Upper lobe of left lung (tissue), 6 donors: ENCODE measurements at regions not wholly inside any gene's neighbourhood (a gene's known extent, or its start where the extent isn't known, plus 50 kb on each side); places are given as distances from the start of the nearest gene placed in this dataset.
A peak's percentile ranks its signal among the peaks of the same experiment; 100 is the strongest.

ENCODE experiments used
- ATAC-seq, 2 donors: fragments of 200-7000 bp; cut with Tn5 transposase; one replicate each; pipeline ENCODE4 v1.9.1; 2022; ENCODE audit warnings: mild to moderate bottlenecking in 2 of 2, moderate library complexity in 2 of 2; ENCODE audit not compliant: low FRiP score in 2 of 2
- DNase-seq, 2 donors: peaks; one replicate each; pipeline ENCODE4 v3.0.0-alpha.2; 2019 to 2020
- H3K27ac ChIP-seq, 4 donors: fragments of 200-600 bp; sonication (generic); one replicate each; pipeline ENCODE4 v1.5.1; 2016 to 2019
- H3K27me3 ChIP-seq, 4 donors: fragments of 200-600 bp; sonication (generic); one replicate each; pipeline ENCODE4 v1.5.1; 2017 to 2019
- H3K36me3 ChIP-seq, 4 donors: fragments of 200-600 bp; sonication (generic); one replicate each; pipeline ENCODE4 v1.5.1; 2016 to 2019
- H3K4me1 ChIP-seq, 4 donors: fragments of 200-600 bp; sonication (generic); one replicate each; pipeline ENCODE4 v1.5.1; 2018 to 2019
- H3K4me3 ChIP-seq, 4 donors: fragments of 200-600 bp; sonication (generic); one replicate each; pipeline ENCODE4 v1.5.1; 2017 to 2019; ENCODE audit warnings: mild to moderate bottlenecking in 2 of 4, moderate library complexity in 1 of 4
- H3K9me3 ChIP-seq, 4 donors: fragments of 200-600 bp; sonication (generic); one replicate each; pipeline ENCODE4 v1.5.1; 2018 to 2019
- CTCF ChIP-seq, 6 experiments: fragments of 450-650 bp in 4 of 6; fragments of 200-600 bp in 2 of 6; sonication (generic) in 2 of 6; IDR thresholded peaks; one replicate each; pipeline ENCODE4 v1.5.1; 2016 to 2019; ENCODE audit warnings: antibody characterized with exemption in 6 of 6
- EP300 ChIP-seq, 4 donors: sonication (generic); formaldehyde crosslinking; IDR thresholded peaks; one replicate each; pipeline ENCODE4 v1.5.1; 2017; ENCODE audit warnings: antibody characterized with exemption in 4 of 4, control low read depth in 2 of 4
- POLR2A ChIP-seq, 4 donors: fragments of 450-650 bp; IDR thresholded peaks; one replicate each; pipeline ENCODE4 v1.5.1; 2016 to 2017; ENCODE audit warnings: antibody characterized with exemption in 4 of 4, mild to moderate bottlenecking in 2 of 4
- POLR2AphosphoS5 ChIP-seq, 2 donors: sonication (generic); formaldehyde crosslinking; IDR thresholded peaks; one replicate each; pipeline ENCODE4 v1.5.1; 2017; ENCODE audit warnings: antibody characterized with exemption in 2 of 2
- WGBS, 2 donors: methylation state at CpG; one replicate each; pipeline ENCODE4 v1.1.5; 2017 to 2018; 5-methylcytosine and 5-hydroxymethylcytosine counted together
- donor health status: DM: no; HTN: no; CAD: no; lungs with moderate emphysema.
- donor health status: DM: no; HTN: yes; CAD: no; lungs with severe emphysema.

- 83 to 92% methylated on average over 2 to 9 of the region's 9 CpGs for WGBS, 2 donors
- ATAC-seq = peak in 1 of 2 donors; percentile 14
- Histone ChIP-seq H3K36me3 (no peaks in the 10 kb centered on the region), H3K27ac (peak overlapping the region in 2 of 4 donors; percentile 14 to 19), H3K4me1 (no peaks in the 10 kb centered on the region), H3K4me3 (no peak overlapping the region), H3K9me3 (no peaks in the 10 kb centered on the region), H3K27me3 (no peaks in the 10 kb centered on the region)
- DNase-seq = no peak
- TF ChIP-seq POLR2AphosphoS5 (IDR thresholded peaks at IDR 0.05) (no peak), CTCF (IDR thresholded peaks at IDR 0.05) (no peak), POLR2A (IDR thresholded peaks at IDR 0.05) (no peak), EP300 (IDR thresholded peaks at IDR 0.05) (no peak)
These were observed 63.3 kb downstream of the RTP5 start for GRCh38 chr2:241932899-241933178.

- peak; percentile 54 to 58 for ATAC-seq
- Histone ChIP-seq H3K36me3 (no peaks in the 10 kb centered on the region), H3K27me3 (no peaks in the 10 kb centered on the region), H3K9me3 (no peaks in the 10 kb centered on the region), H3K4me1 (no peaks in the 10 kb centered on the region), H3K27ac (peak overlapping the region in 2 of 4 donors; percentile 14 to 19), H3K4me3 (no peak overlapping the region)
- WGBS, 2 donors = 63 to 67% methylated on average over 10 to 11 of the region's 11 CpGs
- DNase-seq = no peak
- TF ChIP-seq EP300 (IDR thresholded peaks at IDR 0.05) (no peak), POLR2AphosphoS5 (IDR thresholded peaks at IDR 0.05) (no peak), POLR2A (IDR thresholded peaks at IDR 0.05) (no peak), CTCF (IDR thresholded peaks at IDR 0.05) (no peak)
These were observed 63.8 kb downstream of the RTP5 start for GRCh38 chr2:241933179-241933911.

- Histone ChIP-seq H3K27ac (no peak overlapping the region), H3K4me1 (no peaks in the 10 kb centered on the region), H3K36me3 (no peaks in the 10 kb centered on the region), H3K9me3 (no peaks in the 10 kb centered on the region), H3K27me3 (no peaks in the 10 kb centered on the region), H3K4me3 (no peak overlapping the region)
- ATAC-seq (no peak), DNase-seq (no peak)
- WGBS, 2 donors = 87 to 92% methylated on average over 1 of the region's 1 CpG
- TF ChIP-seq EP300 (IDR thresholded peaks at IDR 0.05) = no peak
- TF ChIP-seq POLR2AphosphoS5 (IDR thresholded peaks at IDR 0.05) = no peak
- no peak for TF ChIP-seq POLR2A (IDR thresholded peaks at IDR 0.05)
- TF ChIP-seq CTCF (IDR thresholded peaks at IDR 0.05) = no peak
These were observed 65.8 kb downstream of the RTP5 start for GRCh38 chr2:241935314-241935713.

GRCh38 chr2:241935774-241936173 is 66.2 kb downstream of the RTP5 start:
- Histone ChIP-seq H3K4me3 (no peak overlapping the region), H3K4me1 (no peaks in the 10 kb centered on the region), H3K36me3 (no peaks in the 10 kb centered on the region), H3K27ac (no peak overlapping the region), H3K27me3 (no peaks in the 10 kb centered on the region), H3K9me3 (no peaks in the 10 kb centered on the region)
- no peak for TF ChIP-seq POLR2A (IDR thresholded peaks at IDR 0.05)
- TF ChIP-seq POLR2AphosphoS5 (IDR thresholded peaks at IDR 0.05) = no peak
- no peak for TF ChIP-seq CTCF (IDR thresholded peaks at IDR 0.05)
- TF ChIP-seq EP300 (IDR thresholded peaks at IDR 0.05) = no peak
- WGBS, 2 donors = 84 to 86% methylated on average over 6 of the region's 6 CpGs
- ATAC-seq = no peak
- DNase-seq = no peak
